GM06990 (cell line): ENCODE measurements at regions not wholly inside any gene's neighbourhood (a gene's known extent, or its start where the extent isn't known, plus 50 kb on each side); places are given as distances from the start of the nearest gene placed in this dataset.

Experiments used
- DNase-seq: peaks from one replicate; pipeline ENCODE4 v3.0.0-alpha.2; 2011; ENCODE audit not compliant: insufficient read length; ENCODE audit errors: extremely low read depth
- H3K27me3 ChIP-seq: replicated peaks from 2 replicates; pipeline ENCODE4 v1.6.0; 2011; ENCODE audit warnings: low read length; ENCODE audit not compliant: control insufficient read depth, insufficient read depth
- H3K36me3 ChIP-seq: 2 replicates; pipeline ENCODE4 v1.5.1; 2011; ENCODE audit warnings: low read length; ENCODE audit not compliant: control insufficient read depth, insufficient read depth
- H3K4me3 ChIP-seq: replicated peaks from 2 replicates; pipeline ENCODE4 v1.5.1; 2011; ENCODE audit warnings: low read depth, mild to moderate bottlenecking, control low read depth, low read length
- TF ChIP-seq, protein P1 (sequence below): IDR thresholded peaks from 2 replicates; pipeline ENCODE4 v1.5.1; 2011; ENCODE audit warnings: low read length, control low read depth, mild to moderate bottlenecking, inconsistent platforms; ENCODE audit not compliant: insufficient read depth, poor library complexity, severe bottlenecking

DNA sequence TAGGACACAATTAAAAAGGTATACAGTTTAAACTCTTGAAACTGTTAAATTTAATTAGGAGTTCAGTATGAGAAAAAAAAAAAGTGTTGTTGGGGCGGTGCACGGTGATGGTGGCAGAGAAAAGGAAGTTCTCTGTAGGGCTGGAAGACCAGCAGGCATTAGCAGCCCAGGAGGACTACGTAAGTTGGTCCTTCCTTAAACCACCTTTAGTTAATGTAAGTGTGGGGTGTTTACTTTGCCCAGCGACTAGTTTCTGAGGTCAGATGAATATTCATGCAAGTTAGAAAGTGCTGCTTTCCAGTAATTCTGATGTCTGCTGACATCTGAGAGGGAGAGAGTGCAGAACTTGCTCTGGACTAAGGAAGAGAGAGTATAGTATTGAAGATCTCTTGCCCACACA lies 54.9 kb downstream of the NKX2-1 start:
- no peaks in the 10 kb centered on the region for H3K36me3 ChIP-seq
- TF ChIP-seq, protein P1, sequence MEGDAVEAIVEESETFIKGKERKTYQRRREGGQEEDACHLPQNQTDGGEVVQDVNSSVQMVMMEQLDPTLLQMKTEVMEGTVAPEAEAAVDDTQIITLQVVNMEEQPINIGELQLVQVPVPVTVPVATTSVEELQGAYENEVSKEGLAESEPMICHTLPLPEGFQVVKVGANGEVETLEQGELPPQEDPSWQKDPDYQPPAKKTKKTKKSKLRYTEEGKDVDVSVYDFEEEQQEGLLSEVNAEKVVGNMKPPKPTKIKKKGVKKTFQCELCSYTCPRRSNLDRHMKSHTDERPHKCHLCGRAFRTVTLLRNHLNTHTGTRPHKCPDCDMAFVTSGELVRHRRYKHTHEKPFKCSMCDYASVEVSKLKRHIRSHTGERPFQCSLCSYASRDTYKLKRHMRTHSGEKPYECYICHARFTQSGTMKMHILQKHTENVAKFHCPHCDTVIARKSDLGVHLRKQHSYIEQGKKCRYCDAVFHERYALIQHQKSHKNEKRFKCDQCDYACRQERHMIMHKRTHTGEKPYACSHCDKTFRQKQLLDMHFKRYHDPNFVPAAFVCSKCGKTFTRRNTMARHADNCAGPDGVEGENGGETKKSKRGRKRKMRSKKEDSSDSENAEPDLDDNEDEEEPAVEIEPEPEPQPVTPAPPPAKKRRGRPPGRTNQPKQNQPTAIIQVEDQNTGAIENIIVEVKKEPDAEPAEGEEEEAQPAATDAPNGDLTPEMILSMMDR: no peak
- H3K27me3 ChIP-seq: no peaks in the 10 kb centered on the region
- no peak for DNase-seq
- H3K4me3 ChIP-seq: no peak overlapping the region

DNA sequence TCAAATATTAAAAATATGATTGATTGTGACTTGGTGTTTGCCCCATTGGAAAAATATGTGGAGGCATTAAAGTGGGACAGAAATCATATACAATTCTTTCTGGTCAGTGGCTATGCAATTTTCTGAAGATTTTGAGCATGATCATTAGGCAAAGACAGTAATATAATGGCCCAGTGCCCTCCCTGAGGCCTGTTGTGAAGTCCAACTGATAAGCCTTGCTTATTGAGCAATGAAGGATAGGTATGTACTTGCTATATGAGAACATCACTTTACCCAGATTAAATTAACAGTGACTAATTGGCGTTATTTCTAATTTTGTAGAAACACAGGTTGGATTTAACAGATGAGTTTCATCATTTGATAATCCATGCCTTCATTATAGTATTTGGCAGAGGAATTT lies 57.1 kb downstream of the NKX2-1 start:
- H3K36me3 ChIP-seq: no peaks in the 10 kb centered on the region
- TF ChIP-seq, protein P1: no peak
- no peak for DNase-seq
- H3K27me3 ChIP-seq: no peaks in the 10 kb centered on the region
- no peak overlapping the region for H3K4me3 ChIP-seq

DNA sequence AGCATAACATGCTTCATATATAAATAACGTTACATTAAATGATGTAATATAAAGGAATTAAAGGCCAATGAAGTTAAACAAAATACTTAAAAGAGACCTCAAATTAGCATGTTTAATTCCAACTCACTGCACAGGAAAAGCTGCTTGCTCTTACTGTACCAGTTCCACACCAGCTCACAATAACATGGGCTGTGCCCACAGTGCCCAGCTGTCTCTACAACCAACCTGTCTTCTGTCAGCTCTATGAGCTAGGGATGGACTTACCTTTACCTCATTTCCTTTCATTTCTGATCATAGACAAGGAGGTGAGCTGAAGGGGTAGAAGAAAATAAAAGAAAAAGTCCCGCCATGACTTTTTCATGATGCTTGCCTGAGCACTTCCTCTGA lies 64.8 kb downstream of the NKX2-1 start:
- no peak for DNase-seq
- TF ChIP-seq, protein P1: no peak
- Histone ChIP-seq H3K36me3 (no peaks in the 10 kb centered on the region), H3K4me3 (no peak overlapping the region), H3K27me3 (no peaks in the 10 kb centered on the region)

DNA sequence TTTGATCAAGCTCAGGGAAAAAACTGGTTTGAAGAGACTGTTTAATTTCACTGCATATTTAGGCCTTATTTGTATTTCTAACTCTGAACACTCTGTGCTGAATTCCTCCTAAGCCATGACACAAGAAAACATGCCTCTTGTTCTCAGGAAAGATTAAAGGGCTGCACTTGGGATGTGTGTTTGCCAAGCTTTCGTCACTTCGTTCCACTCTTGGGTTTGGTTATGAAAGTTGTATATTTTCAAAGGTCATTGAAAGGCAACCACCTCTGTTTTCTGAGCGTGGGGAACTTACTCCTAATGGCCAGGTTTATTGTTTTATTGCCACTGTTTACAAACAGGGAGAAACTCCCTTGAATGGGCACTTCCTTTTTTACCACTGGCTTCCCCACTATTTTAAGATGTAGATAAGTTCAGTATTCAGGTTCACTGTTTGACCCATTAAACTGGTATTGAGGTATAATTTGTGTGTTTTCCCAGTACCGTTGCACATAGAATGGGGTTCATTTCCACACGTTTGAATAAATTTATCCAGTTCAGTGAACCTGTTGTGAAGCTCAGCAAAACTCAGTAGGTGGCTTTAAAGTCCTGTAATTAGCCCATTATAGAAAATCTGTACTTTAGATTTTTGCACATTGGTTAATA lies 65.3 kb downstream of the NKX2-1 start:
- no peak for DNase-seq
- TF ChIP-seq, protein P1: no peak
- no peaks in the 10 kb centered on the region for H3K27me3 ChIP-seq
- no peak overlapping the region for H3K4me3 ChIP-seq
- no peaks in the 10 kb centered on the region for H3K36me3 ChIP-seq

DNA sequence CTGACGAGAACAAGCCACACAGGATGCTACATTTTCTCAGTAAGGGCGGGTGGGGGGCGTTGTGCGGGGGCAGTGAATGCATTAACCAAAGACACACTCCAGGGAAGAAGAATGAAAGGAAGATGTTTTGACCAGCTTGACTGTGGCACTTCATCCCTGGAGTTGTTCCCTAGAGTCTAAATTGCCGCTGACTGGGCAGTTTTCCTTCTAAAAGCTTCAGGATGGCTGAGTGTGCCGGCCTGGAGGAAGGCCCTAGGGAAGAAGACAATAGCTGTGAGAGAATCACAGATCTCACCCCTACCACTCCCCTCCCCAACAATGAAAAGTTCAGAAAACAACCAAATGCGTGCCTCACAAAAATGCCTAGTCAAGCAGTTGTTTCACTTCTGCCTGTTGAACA lies 67.2 kb downstream of the NKX2-1 start:
- TF ChIP-seq, protein P1: no peak
- Histone ChIP-seq H3K27me3 (no peaks in the 10 kb centered on the region), H3K4me3 (no peak overlapping the region), H3K36me3 (no peaks in the 10 kb centered on the region)
- no peak for DNase-seq
